ENCODE measurements at regions not wholly inside any gene's neighbourhood (a gene's known extent, or its start where the extent isn't known, plus 50 kb on each side); places are given as distances from the start of the nearest gene placed in this dataset.

- DNase-seq (ENCODE audit: low read depth in 1 of 2, low spot score in 1 of 2): no peak
- in situ Hi-C loops (cut with HindIII; ENCODE audit: low pct_unique_long_range_greater_than_20kb, low sequenced_read_pairs): no loop called here
- no peak for TF ChIP-seq JUND (IDR thresholded peaks at IDR 0.05; ENCODE audit: low read depth)
Observed at GRCh38 chr1:163013826-163014600, 55.1 kb upstream of the RGS4 start.

- peak in 1 of 2 experiments; percentile 6 for DNase-seq (ENCODE audit: low read depth in 1 of 2, low spot score in 1 of 2)
- no peak for TF ChIP-seq JUND (IDR thresholded peaks at IDR 0.05; ENCODE audit: low read depth)
- in situ Hi-C loops (cut with HindIII; ENCODE audit: low pct_unique_long_range_greater_than_20kb, low sequenced_read_pairs): no loop called here
Observed at GRCh38 chr1:163006051-163006834, 62.9 kb upstream of the RGS4 start.

GRCh38 chr1:162997499-162998285, 71.5 kb upstream of the RGS4 start:
- no peak for DNase-seq (ENCODE audit: low read depth in 1 of 2, low spot score in 1 of 2)
- in situ Hi-C loops (cut with HindIII; ENCODE audit: low pct_unique_long_range_greater_than_20kb, low sequenced_read_pairs): no loop called here
- TF ChIP-seq JUND (IDR thresholded peaks at IDR 0.05; ENCODE audit: low read depth): no peak

GRCh38 chr1:162996261-162996660, 72.9 kb upstream of the RGS4 start:
- no peak for TF ChIP-seq JUND (IDR thresholded peaks at IDR 0.05; ENCODE audit: low read depth)
- in situ Hi-C loops (cut with HindIII; ENCODE audit: low pct_unique_long_range_greater_than_20kb, low sequenced_read_pairs): no loop called here

DNA sequence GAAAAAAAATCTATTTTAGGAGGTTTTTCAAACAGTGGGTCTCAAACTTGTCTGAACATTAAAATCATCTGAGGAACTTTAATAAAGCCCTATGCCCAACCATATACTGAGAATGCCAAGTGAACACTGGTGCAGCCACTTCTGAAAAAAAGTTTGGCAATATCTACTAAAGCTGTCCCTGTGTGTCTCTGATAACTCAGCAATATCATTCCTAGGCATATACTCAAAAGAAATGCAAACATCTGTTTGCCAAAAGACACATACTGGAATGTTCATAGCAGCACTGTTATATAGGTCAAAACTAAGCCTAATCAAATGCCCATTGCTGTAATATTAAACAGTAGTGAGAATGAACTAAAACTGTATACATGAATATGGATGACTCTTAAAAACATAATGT, 74.2 kb upstream of the RGS4 start:
- no peak for TF ChIP-seq JUND (IDR thresholded peaks at IDR 0.05; ENCODE audit: low read depth)
- in situ Hi-C loops (cut with HindIII; ENCODE audit: low pct_unique_long_range_greater_than_20kb, low sequenced_read_pairs): no loop called here
- no peak for DNase-seq (ENCODE audit: low read depth in 1 of 2, low spot score in 1 of 2)

More at GRCh38 chr1:162996261-162996660, 72.9 kb upstream of the RGS4 start:
- no peak for DNase-seq (ENCODE audit: low read depth in 1 of 2, low spot score in 1 of 2)

- no peak for TF ChIP-seq JUND (IDR thresholded peaks at IDR 0.05; ENCODE audit: low read depth)
- no peak for DNase-seq (ENCODE audit: low read depth in 1 of 2, low spot score in 1 of 2)
- in situ Hi-C loops (cut with HindIII; ENCODE audit: low pct_unique_long_range_greater_than_20kb, low sequenced_read_pairs): no loop called here
Observed at GRCh38 chr1:162993846-162994245, 75.3 kb upstream of the RGS4 start.

DNA sequence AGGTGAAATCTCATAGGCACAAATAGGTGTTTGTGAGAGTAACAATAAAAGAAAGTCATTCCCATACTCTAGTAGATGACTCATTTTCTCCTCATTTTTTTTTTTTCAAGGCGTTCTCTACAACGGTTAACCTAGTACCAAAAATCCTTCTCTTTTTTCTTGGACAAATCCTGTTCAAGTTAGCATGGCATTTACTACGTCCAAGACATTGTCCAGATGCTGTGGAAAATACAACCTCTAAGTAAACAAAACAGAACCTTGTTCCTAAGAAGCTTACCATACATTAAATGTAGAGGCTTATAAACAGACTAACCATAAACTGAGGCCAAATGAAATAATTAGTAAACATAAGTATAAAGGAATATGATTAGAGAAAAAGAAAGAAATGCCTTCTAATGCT, 76.2 kb upstream of the RGS4 start:
- in situ Hi-C loops (cut with HindIII; ENCODE audit: low pct_unique_long_range_greater_than_20kb, low sequenced_read_pairs): no loop called here
- TF ChIP-seq JUND (IDR thresholded peaks at IDR 0.05; ENCODE audit: low read depth): no peak
- no peak for DNase-seq (ENCODE audit: low read depth in 1 of 2, low spot score in 1 of 2)

DNA sequence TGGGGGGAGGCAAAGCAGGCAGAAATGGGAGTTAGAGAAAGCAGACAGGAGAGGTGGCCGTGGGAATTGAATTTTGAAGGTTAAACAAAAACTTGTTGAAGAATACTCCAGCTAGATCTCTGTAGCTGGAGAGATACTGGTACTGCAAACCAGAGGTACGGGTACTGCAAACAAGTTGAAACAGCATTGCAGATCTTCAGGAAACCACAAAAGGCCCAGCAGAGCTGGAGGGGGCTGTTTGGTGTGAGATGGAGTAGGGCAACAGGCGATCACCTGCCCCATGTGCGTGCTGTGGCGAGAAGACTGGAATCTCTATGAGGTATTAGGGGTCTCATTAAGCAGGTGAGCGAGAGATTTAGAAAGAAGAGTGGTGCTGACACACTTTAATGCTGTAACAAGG, 77.7 kb upstream of the RGS4 start:
- no peak for TF ChIP-seq JUND (IDR thresholded peaks at IDR 0.05; ENCODE audit: low read depth)
- DNase-seq (ENCODE audit: low read depth in 1 of 2, low spot score in 1 of 2): no peak
- in situ Hi-C loops (cut with HindIII; ENCODE audit: low pct_unique_long_range_greater_than_20kb, low sequenced_read_pairs): no loop called here

DNA sequence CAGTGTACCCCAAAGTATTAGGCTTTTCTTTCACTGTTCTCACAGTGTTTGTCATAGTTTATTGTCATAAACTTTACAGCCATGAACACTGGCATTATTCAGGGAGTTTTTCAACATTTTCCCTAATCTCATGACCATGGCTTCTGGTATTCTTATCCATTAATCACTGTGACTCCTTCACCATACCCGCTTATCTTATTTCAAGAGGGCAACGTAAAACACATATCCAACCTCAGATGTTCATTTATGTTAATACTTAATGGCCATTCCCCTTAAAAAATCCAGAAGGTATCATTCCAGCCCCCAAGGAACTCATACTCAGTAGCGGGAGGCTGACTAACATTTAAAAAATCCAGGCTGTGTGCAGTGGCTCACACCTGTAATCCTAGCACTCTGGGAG, 78.5 kb upstream of the RGS4 start:
- in situ Hi-C loops (cut with HindIII; ENCODE audit: low pct_unique_long_range_greater_than_20kb, low sequenced_read_pairs): no loop called here
- TF ChIP-seq JUND (IDR thresholded peaks at IDR 0.05; ENCODE audit: low read depth): no peak
- DNase-seq (ENCODE audit: low read depth in 1 of 2, low spot score in 1 of 2): no peak

DNA sequence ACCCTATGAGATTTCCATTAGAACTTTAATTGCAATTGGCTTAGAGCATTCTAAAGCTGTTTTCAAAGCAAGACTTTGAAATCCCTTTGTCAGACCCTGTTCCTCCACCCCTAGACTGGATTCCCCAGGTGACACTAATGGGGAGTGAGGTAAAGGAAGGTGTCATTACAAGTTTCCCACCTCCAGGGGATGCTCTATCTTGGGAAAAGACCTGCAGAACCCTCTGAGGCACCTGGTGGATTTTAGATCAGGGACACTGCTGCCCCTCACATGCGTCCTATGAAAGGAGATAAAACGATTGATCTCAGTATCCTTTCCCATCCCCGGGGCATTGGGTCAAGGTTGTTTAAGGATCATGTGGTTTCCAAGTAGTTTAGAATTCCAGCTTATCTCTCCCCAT, 80.3 kb upstream of the RGS4 start:
- TF ChIP-seq JUND (IDR thresholded peaks at IDR 0.05; ENCODE audit: low read depth): no peak
- in situ Hi-C loops (cut with HindIII; ENCODE audit: low pct_unique_long_range_greater_than_20kb, low sequenced_read_pairs): no loop called here
- no peak for DNase-seq (ENCODE audit: low read depth in 1 of 2, low spot score in 1 of 2)

DNA sequence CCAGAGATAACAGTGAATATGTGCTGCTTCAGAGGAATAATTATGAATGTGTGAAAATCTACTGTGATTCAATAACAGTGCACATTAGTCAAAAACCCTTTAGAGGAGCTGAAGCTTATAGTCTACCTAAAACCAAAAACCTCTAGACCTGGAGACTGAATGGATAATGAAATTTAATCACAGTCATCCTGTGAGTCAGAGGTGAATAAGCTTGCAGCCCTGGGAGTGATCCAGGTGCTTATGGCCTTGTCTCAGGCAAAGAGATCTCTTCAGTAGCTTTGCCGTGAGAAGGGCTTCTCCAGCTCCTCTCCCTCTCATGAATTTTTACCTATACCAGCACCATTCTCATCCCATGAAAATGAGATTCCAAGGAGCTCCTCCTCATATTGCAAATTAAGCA, 81.3 kb upstream of the RGS4 start:
- no peak for TF ChIP-seq JUND (IDR thresholded peaks at IDR 0.05; ENCODE audit: low read depth)
- no peak for DNase-seq (ENCODE audit: low read depth in 1 of 2, low spot score in 1 of 2)

DNA sequence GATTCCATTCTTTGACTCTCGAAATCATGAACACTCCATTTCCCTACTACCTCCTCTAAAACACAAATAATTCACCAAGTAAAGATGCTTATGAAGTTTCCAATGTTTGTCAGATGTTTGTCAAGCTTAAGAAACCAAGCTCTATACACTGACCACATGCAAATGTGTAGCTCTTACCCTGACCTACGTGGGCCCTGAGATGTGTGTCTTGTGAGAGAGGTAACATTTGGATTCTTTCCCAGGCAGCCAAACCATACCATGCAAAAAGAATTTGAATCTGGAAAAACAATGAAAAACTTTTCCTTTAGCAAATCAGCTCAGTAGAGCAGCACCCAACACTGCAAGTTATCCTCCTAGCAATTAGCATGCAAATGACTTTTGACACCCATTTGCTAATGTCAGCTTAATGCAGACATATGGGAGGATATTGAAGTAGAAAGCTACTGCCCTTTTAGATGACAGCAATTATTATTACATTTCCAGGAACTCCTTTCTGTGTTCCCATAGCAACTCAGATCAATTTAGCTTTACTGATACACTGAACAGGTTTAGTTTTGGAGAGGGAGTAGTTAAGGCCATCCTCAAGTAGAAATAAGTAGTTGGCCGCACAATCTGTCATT, 83.2 kb upstream of the RGS4 start:
- no peak for DNase-seq (ENCODE audit: low read depth in 1 of 2, low spot score in 1 of 2)
- TF ChIP-seq JUND (IDR thresholded peaks at IDR 0.05; ENCODE audit: low read depth): no peak
- in situ Hi-C loops (cut with HindIII; ENCODE audit: low pct_unique_long_range_greater_than_20kb, low sequenced_read_pairs): no loop called here

More for the DNA sequence above, 81.3 kb upstream of the RGS4 start:
- in situ Hi-C loops (cut with HindIII; ENCODE audit: low pct_unique_long_range_greater_than_20kb, low sequenced_read_pairs): no loop called here
